Loucy (cell line): ENCODE measurements at regions not wholly inside any gene's neighbourhood (a gene's known extent, or its start where the extent isn't known, plus 50 kb on each side); places are given as distances from the start of the nearest gene placed in this dataset.

ENCODE experiments used
- H2AFZ ChIP-seq: fragments of 200-600 bp; sonication (generic); 2 replicates; pipeline ENCODE4 v1.6.0; 2016; ENCODE audit warnings: antibody characterized with exemption, mild to moderate bottlenecking, low read length, moderate library complexity
- H3F3A ChIP-seq: fragments of 200-600 bp; 2 replicates; pipeline ENCODE4 v1.6.0; 2016; ENCODE audit warnings: antibody characterized with exemption, low read depth, mild to moderate bottlenecking
- H3K27me3 ChIP-seq: fragments of 200-600 bp; sonication (generic); 2 replicates; pipeline ENCODE4 v1.6.1; 2014; ENCODE audit warnings: low read length, mild to moderate bottlenecking; ENCODE audit not compliant: insufficient read depth, poor library complexity, severe bottlenecking
- H3K36me3 ChIP-seq: fragments of 200-600 bp; sonication (generic); 2 replicates; pipeline ENCODE4 v1.6.1; 2016; ENCODE audit warnings: low read length; ENCODE audit not compliant: insufficient read depth
- H3K4me1 ChIP-seq: fragments of 200-600 bp; sonication (generic); 2 replicates; pipeline ENCODE4 v1.5.1; 2014; ENCODE audit warnings: low read length, mild to moderate bottlenecking; ENCODE audit not compliant: insufficient read depth, poor library complexity, severe bottlenecking
- H3K4me2 ChIP-seq: fragments of 200-600 bp; sonication (generic); 2 replicates; pipeline ENCODE4 v1.6.0; 2014; ENCODE audit warnings: antibody characterized with exemption, low read length, low read depth, mild to moderate bottlenecking; ENCODE audit not compliant: poor library complexity, severe bottlenecking
- H3K4me3 ChIP-seq: fragments of 200-600 bp; sonication (generic); 2 replicates; pipeline ENCODE4 v1.5.1; 2014; ENCODE audit warnings: low read length, mild to moderate bottlenecking, mixed read lengths; ENCODE audit not compliant: poor library complexity, severe bottlenecking
- H3K79me2 ChIP-seq: fragments of 200-600 bp; sonication (generic); 2 replicates; pipeline ENCODE4 v1.6.1; 2014; ENCODE audit warnings: low read length; ENCODE audit not compliant: insufficient read depth
- H3K9ac ChIP-seq: fragments of 200-600 bp; sonication (generic); 2 replicates; pipeline ENCODE4 v1.6.0; 2014; ENCODE audit warnings: mild to moderate bottlenecking, low read depth, low read length, moderate library complexity; ENCODE audit not compliant: poor library complexity, severe bottlenecking
- H3K9me2 ChIP-seq: fragments of 200-600 bp; sonication (generic); replicated peaks from 2 replicates; pipeline ENCODE4 v1.6.1; 2016; ENCODE audit warnings: low read depth, low read length, mixed read lengths
- H3K9me3 ChIP-seq: fragments of 200-600 bp; sonication (generic); 2 replicates; pipeline ENCODE4 v1.6.1; 2014; ENCODE audit warnings: mild to moderate bottlenecking, antibody characterized with exemption, low read length, low read depth; ENCODE audit not compliant: insufficient read depth
- H4K20me1 ChIP-seq: fragments of 200-600 bp; sonication (generic); 2 replicates; pipeline ENCODE4 v1.6.0; 2014; ENCODE audit warnings: antibody characterized with exemption, low read length, mild to moderate bottlenecking; ENCODE audit not compliant: insufficient read depth, poor library complexity, severe bottlenecking
- EZH2phosphoT487 ChIP-seq: fragments of 200-600 bp; IDR thresholded peaks from 2 replicates; pipeline ENCODE4 v1.6.1; 2018; ENCODE audit warnings: antibody characterized with exemption, mild to moderate bottlenecking, moderate library complexity, borderline replicate concordance
- TF ChIP-seq, protein P1 (sequence below): fragments of 200-600 bp; sonication (generic); conservative IDR thresholded peaks from 2 replicates; pipeline ENCODE4 v1.5.1; 2014; ENCODE audit warnings: mild to moderate bottlenecking, antibody characterized with exemption, low read length

DNA sequence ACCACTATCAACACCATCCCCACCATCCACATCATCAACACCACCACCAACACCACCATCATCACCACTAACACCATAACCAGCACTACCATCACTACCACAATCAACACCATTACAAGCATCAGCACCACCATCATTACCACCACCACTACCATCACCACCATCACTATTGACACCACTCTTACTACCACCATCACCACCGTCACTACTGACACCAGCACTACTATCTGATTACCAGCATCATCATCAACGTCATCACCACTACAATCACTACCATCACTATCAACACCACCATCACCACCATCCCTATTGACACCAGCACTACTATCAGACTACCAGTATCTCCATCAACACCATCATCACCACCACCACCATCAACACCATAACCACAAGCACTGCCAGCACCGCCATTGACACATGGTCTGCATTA lies 106.1 kb upstream of the RUNX3 start:
- Histone ChIP-seq H3K9me3 (no peaks in the 10 kb centered on the region), H3K4me1 (peaks cover 66% of the 10 kb centered on the region), H3K9ac (no peak overlapping the region), H3K4me2 (no peak overlapping the region), H3K9me2 (no peaks in the 10 kb centered on the region), H3K79me2 (no peaks in the 10 kb centered on the region), H2AFZ (no peak overlapping the region), H3K27me3 (no peaks in the 10 kb centered on the region), H4K20me1 (no peaks in the 10 kb centered on the region), H3K36me3 (no peaks in the 10 kb centered on the region), H3F3A (peaks cover 9% of the 10 kb centered on the region; the same call in 1 of the 2 replicates), H3K4me3 (no peak overlapping the region)
- TF ChIP-seq, protein P1, sequence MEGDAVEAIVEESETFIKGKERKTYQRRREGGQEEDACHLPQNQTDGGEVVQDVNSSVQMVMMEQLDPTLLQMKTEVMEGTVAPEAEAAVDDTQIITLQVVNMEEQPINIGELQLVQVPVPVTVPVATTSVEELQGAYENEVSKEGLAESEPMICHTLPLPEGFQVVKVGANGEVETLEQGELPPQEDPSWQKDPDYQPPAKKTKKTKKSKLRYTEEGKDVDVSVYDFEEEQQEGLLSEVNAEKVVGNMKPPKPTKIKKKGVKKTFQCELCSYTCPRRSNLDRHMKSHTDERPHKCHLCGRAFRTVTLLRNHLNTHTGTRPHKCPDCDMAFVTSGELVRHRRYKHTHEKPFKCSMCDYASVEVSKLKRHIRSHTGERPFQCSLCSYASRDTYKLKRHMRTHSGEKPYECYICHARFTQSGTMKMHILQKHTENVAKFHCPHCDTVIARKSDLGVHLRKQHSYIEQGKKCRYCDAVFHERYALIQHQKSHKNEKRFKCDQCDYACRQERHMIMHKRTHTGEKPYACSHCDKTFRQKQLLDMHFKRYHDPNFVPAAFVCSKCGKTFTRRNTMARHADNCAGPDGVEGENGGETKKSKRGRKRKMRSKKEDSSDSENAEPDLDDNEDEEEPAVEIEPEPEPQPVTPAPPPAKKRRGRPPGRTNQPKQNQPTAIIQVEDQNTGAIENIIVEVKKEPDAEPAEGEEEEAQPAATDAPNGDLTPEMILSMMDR, result no peak
- TF ChIP-seq EZH2phosphoT487, result no peak

DNA sequence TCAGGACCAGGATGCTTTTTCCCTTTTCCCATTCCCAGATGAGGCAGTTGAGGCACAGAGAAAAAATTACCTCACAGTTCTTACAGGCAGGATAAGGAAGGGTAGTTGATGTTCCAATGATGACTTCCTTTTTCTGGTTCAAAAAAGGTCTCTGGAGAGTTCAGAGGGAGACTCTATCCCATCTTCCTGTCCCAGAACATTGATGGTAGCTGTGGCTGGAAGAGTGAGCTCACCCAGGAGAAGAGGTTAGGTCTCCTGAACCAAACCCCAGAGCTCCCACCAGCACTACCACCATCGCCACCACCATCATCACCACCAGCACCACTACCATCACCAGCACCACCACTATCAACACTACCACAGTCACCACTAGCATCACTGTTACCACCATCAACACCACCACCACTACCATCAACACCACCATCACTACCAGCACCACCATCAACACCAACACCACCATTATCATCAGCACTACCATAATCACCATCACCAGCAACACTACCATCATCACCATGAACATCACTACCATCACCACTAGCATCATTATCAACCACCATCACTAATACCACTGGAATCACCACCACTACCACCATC lies 105.5 kb upstream of the RUNX3 start:
- TF ChIP-seq, protein P1, result no peak
- TF ChIP-seq EZH2phosphoT487, result no peak
- Histone ChIP-seq H2AFZ (no peak overlapping the region), H3K4me1 (peaks cover 71% of the 10 kb centered on the region), H3K4me2 (peak overlapping the region; percentile 80), H3K4me3 (peak overlapping the region; percentile 63), H3K36me3 (no peaks in the 10 kb centered on the region), H3K27me3 (no peaks in the 10 kb centered on the region), H3K9me2 (no peaks in the 10 kb centered on the region), H3K79me2 (no peaks in the 10 kb centered on the region), H3F3A (peaks cover 9% of the 10 kb centered on the region; the same call in 1 of the 2 replicates), H3K9me3 (no peaks in the 10 kb centered on the region), H3K9ac (peak overlapping the region; percentile 92), H4K20me1 (no peaks in the 10 kb centered on the region)

GRCh38 chr1:25034736-25035522 lies 104.9 kb upstream of the RUNX3 start:
- Histone ChIP-seq H3K36me3 (no peaks in the 10 kb centered on the region), H3K4me3 (peak overlapping the region; percentile 63), H3K9me3 (no peaks in the 10 kb centered on the region), H3K79me2 (no peaks in the 10 kb centered on the region), H3K4me1 (peaks cover 78% of the 10 kb centered on the region), H3K9ac (peak overlapping the region; percentile 92), H3K4me2 (peak overlapping the region; percentile 80), H3F3A (peaks cover 9% of the 10 kb centered on the region; the same call in 1 of the 2 replicates), H3K9me2 (no peaks in the 10 kb centered on the region), H4K20me1 (no peaks in the 10 kb centered on the region), H2AFZ (no peak overlapping the region), H3K27me3 (no peaks in the 10 kb centered on the region)
- TF ChIP-seq, protein P1, result no peak
- TF ChIP-seq EZH2phosphoT487, result no peak
